H1 (cell line): ENCODE measurements at regions not wholly inside any gene's neighbourhood (a gene's known extent, or its start where the extent isn't known, plus 50 kb on each side); places are given as distances from the start of the nearest gene placed in this dataset.

ENCODE experiments used
- CTCF ChIA-PET: fragments of 300-600 bp; sonication (Branson Sonifier 250); formaldehyde crosslinking; loops from one replicate; lab custom pipeline; 2021; ENCODE audit not compliant: partially characterized antibody; lab: Charles Lee
- POLR2A ChIA-PET: fragments of 300-600 bp; sonication (Branson Sonifier 250); formaldehyde crosslinking; loops from one replicate; lab custom pipeline; 2021; ENCODE audit warnings: inconsistent platforms; ENCODE audit not compliant: partially characterized antibody; lab: Charles Lee
- DNase-seq, 2 experiments: peaks; one replicate each; pipeline versions ENCODE4 v3.0.0 to v3.0.0-alpha.2; 2010 to 2022; ENCODE audit warnings: low spot score in 2 of 2, low read depth in 1 of 2, mixed read lengths in 1 of 2
- FAIRE-seq: peaks from 2 replicates; lab custom pipeline; 2011; peaks lifted over from hg19 to GRCh38; lab: Jason Lieb, UNC
- H2AFZ ChIP-seq: 2 replicates; pipeline ENCODE4 v1.8.1; 2012; ENCODE audit warnings: low read length, inconsistent platforms
- H2AK5ac ChIP-seq: 2 replicates; pipeline ENCODE4 v1.6.1; 2013; ENCODE audit warnings: low read depth, low read length
- H2BK120ac ChIP-seq: replicated peaks from 2 replicates; pipeline ENCODE3; 2013; ENCODE audit warnings: low read depth, low read length, inconsistent platforms
- H2BK12ac ChIP-seq: 2 replicates; pipeline ENCODE4 v1.6.1; 2013; ENCODE audit warnings: low read depth, low read length
- H2BK15ac ChIP-seq: 2 replicates; pipeline ENCODE4 v1.6.1; 2013; ENCODE audit warnings: low read length
- H2BK20ac ChIP-seq: 2 replicates; pipeline ENCODE4 v1.6.1; 2013; ENCODE audit warnings: low read length
- H2BK5ac ChIP-seq: 2 replicates; pipeline ENCODE4 v1.6.1; 2013; ENCODE audit warnings: low read depth, low read length
- H3K14ac ChIP-seq: 2 replicates; pipeline ENCODE4 v1.6.1; 2013; ENCODE audit warnings: inconsistent platforms; ENCODE audit not compliant: insufficient read length
- H3K18ac ChIP-seq: 2 replicates; pipeline ENCODE4 v1.6.1; 2013; ENCODE audit warnings: low read length; ENCODE audit errors: extremely low read depth
- H3K23ac ChIP-seq: 2 replicates; pipeline ENCODE4 v1.6.1; 2013; ENCODE audit warnings: inconsistent platforms; ENCODE audit not compliant: insufficient read length
- H3K23me2 ChIP-seq: 2 replicates; pipeline ENCODE4 v1.6.1; 2013; ENCODE audit warnings: low read depth, low read length
- H3K27ac ChIP-seq: 2 replicates; pipeline ENCODE4 v1.6.1; 2011; ENCODE audit warnings: low read depth, low read length, inconsistent platforms
- H3K27me3 ChIP-seq, 4 experiments: replicated peaks in 1 of 4; 1 replicate in 1 of 4; 2 replicates in 3 of 4; pipeline versions ENCODE4 v1.6.1 to v1.8.1; 2011 to 2013; ENCODE audit warnings: low read length in 3 of 4, mild to moderate bottlenecking in 3 of 4, inconsistent platforms in 2 of 4, mixed read lengths in 2 of 4, moderate library complexity in 1 of 4; ENCODE audit not compliant: control insufficient read depth in 3 of 4, insufficient read depth in 3 of 4; ENCODE audit errors: extremely low read depth in 1 of 4
- H3K36me3 ChIP-seq, 4 experiments: 2 replicates each; pipeline versions ENCODE4 v1.6.1 to v1.8.1; 2011 to 2013; ENCODE audit warnings: mild to moderate bottlenecking in 4 of 4, low read length in 3 of 4, moderate library complexity in 2 of 4, control low read depth in 1 of 4, inconsistent platforms in 1 of 4; ENCODE audit not compliant: insufficient read depth in 4 of 4, control insufficient read depth in 2 of 4
- H3K4ac ChIP-seq: replicated peaks from 2 replicates; pipeline ENCODE3; 2013; ENCODE audit warnings: low read length, low read depth, mixed read lengths, inconsistent platforms; ENCODE audit not compliant: insufficient read length
- H3K4me1 ChIP-seq, 4 experiments: replicated peaks in 1 of 4; 1 replicate in 1 of 4; 2 replicates in 3 of 4; pipeline versions ENCODE4 v1.6.1 to v1.8.1; 2011 to 2013; ENCODE audit warnings: low read length in 3 of 4, inconsistent platforms in 2 of 4, mixed read lengths in 1 of 4; ENCODE audit not compliant: insufficient read depth in 4 of 4, control insufficient read depth in 3 of 4
- H3K4me2 ChIP-seq, 2 experiments: 2 replicates each; pipeline versions ENCODE4 v1.6.1 to v1.8.1; 2011 to 2013; ENCODE audit warnings: low read depth in 2 of 2, low read length in 2 of 2, control low read depth in 1 of 2, inconsistent platforms in 1 of 2, mild to moderate bottlenecking in 1 of 2; ENCODE audit not compliant: insufficient read depth in 1 of 2
- H3K4me3 ChIP-seq, 4 experiments: fragments of 200-600, 300-600 bp in 1 of 4; sonication (generic), shearing (Covaris generic), sonication (Bioruptor Twin) in 1 of 4; 2 replicates each; pipeline versions ENCODE4 v1.5.1 to v1.8.1; 2011 to 2016; ENCODE audit warnings: low read length in 4 of 4, low read depth in 3 of 4, control low read depth in 2 of 4, inconsistent platforms in 2 of 4, mild to moderate bottlenecking in 2 of 4, mixed read lengths in 1 of 4, moderate library complexity in 1 of 4; ENCODE audit not compliant: insufficient read depth in 2 of 4; ENCODE audit errors: extremely low read depth in 1 of 4
- H3K56ac ChIP-seq: replicated peaks from 2 replicates; pipeline ENCODE3; 2013; ENCODE audit warnings: low read depth, mild to moderate bottlenecking, mixed read lengths, low read length, inconsistent platforms; ENCODE audit not compliant: insufficient read length
- H3K79me1 ChIP-seq: 2 replicates; pipeline ENCODE4 v1.6.1; 2013; ENCODE audit warnings: low read depth, low read length, control low read depth
- H3K79me2 ChIP-seq, 2 experiments: 2 replicates each; pipeline versions ENCODE4 v1.6.1 to v1.8.1; 2012 to 2013; ENCODE audit warnings: low read length in 2 of 2, mild to moderate bottlenecking in 2 of 2, inconsistent platforms in 1 of 2; ENCODE audit not compliant: insufficient read depth in 2 of 2, control insufficient read depth in 1 of 2
- H3K9ac ChIP-seq, 4 experiments: replicated peaks in 1 of 4; 1 replicate in 1 of 4; 2 replicates in 3 of 4; pipeline versions ENCODE4 v1.6.1 to v1.8.1; 2011 to 2013; ENCODE audit warnings: low read depth in 3 of 4, low read length in 3 of 4, control low read depth in 2 of 4, mild to moderate bottlenecking in 2 of 4, moderate library complexity in 2 of 4, inconsistent platforms in 1 of 4; ENCODE audit errors: extremely low read depth in 1 of 4
- H3K9me3 ChIP-seq, 2 experiments: 2 replicates each; pipeline versions ENCODE4 v1.6.1 to v1.8.1; 2012 to 2013; ENCODE audit warnings: mild to moderate bottlenecking in 2 of 2, moderate library complexity in 2 of 2, control low read depth in 1 of 2, inconsistent platforms in 1 of 2, low read depth in 1 of 2, low read length in 1 of 2, mixed read lengths in 1 of 2; ENCODE audit not compliant: insufficient read depth in 2 of 2
- H4K20me1 ChIP-seq, 2 experiments: replicated peaks in 1 of 2; 2 replicates each; pipeline versions ENCODE3 to v1.8.1; 2011 to 2013; ENCODE audit warnings: inconsistent platforms in 2 of 2, low read length in 2 of 2, mild to moderate bottlenecking in 1 of 2; ENCODE audit not compliant: insufficient read depth in 2 of 2, control insufficient read depth in 1 of 2
- H4K5ac ChIP-seq: 2 replicates; pipeline ENCODE4 v1.6.1; 2013; ENCODE audit warnings: low read length, low read depth, mixed read lengths, inconsistent platforms; ENCODE audit not compliant: insufficient read length
- H4K8ac ChIP-seq: 2 replicates; pipeline ENCODE4 v1.8.0; 2013; ENCODE audit warnings: mild to moderate bottlenecking, moderate library complexity, low read length, inconsistent platforms; ENCODE audit not compliant: insufficient read depth; ENCODE audit errors: extremely low read depth
- H4K91ac ChIP-seq: replicated peaks from 2 replicates; pipeline ENCODE3; 2013; ENCODE audit warnings: low read length, mixed read lengths, inconsistent platforms; ENCODE audit not compliant: insufficient read length
- BACH1 ChIP-seq: IDR thresholded peaks from 2 replicates; pipeline ENCODE4 v1.6.1; 2012; ENCODE audit warnings: low read length, improper control_type of control experiment
- SRF ChIP-seq: IDR thresholded peaks from 2 replicates; pipeline ENCODE4 v1.6.1; 2011; ENCODE audit warnings: mild to moderate bottlenecking, low read depth, low read length, moderate library complexity
- TAF7 ChIP-seq: optimal IDR thresholded peaks from 2 replicates; pipeline ENCODE3; 2011; ENCODE audit warnings: low read depth, mild to moderate bottlenecking, inconsistent platforms, low read length, moderate library complexity, borderline replicate concordance
- WGBS, 2 experiments: shearing (Covaris generic) in 1 of 2; methylation state at CpG; one replicate each; pipeline versions ENCODE4 v1.1.6 to v1.1.7; 2013 to 2015; ENCODE audit warnings: low lambda C conversion rate in 2 of 2, mixed read lengths in 2 of 2, inconsistent platforms in 1 of 2, low coverage in 1 of 2, missing lambda C conversion rate in 1 of 2; ENCODE audit not compliant: insufficient replicate concordance in 2 of 2, insufficient coverage in 1 of 2, insufficient read length in 1 of 2; ENCODE audit errors: extremely low coverage in 1 of 2, missing lambda C conversion rate in 1 of 2; 5-methylcytosine and 5-hydroxymethylcytosine counted together

DNA sequence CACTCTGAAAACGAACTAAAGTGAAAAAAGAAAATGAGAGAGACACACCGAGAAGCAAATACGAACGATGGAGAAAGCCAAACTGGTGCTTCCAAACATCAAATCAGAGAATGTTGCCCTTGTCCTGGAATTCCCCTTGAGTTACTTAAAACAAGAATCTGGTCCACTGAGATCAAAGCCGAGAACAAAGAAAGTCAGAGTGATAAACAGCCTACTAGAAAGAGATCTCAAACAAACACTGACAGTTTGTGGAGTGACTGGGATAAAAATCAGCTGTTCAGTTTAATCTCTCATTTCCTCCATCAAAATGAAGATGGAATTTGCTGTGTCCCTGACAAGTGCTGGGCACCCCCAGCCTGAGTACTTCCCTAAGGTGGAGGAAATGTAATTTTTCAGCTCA, 582.6 kb downstream of the NR2F1-AS1 start:
- CTCF ChIA-PET = no interaction called here
- Histone ChIP-seq H4K20me1 (no peaks in the 10 kb centered on the region), H3K14ac (no peak overlapping the region), H3K79me2 (no peaks in the 10 kb centered on the region), H3K9ac (no peak overlapping the region), H2AK5ac (no peak overlapping the region), H3K18ac (no peak overlapping the region), H2BK15ac (no peak overlapping the region), H2BK12ac (no peak overlapping the region), H4K8ac (no peak overlapping the region), H2BK5ac (no peak overlapping the region), H3K4me1 (no peaks in the 10 kb centered on the region), H3K27ac (no peak overlapping the region), H2BK120ac (no peak overlapping the region), H3K23ac (no peak overlapping the region), H3K27me3 (no peaks in the 10 kb centered on the region), H3K4me3 (no peak overlapping the region), H3K4ac (no peak overlapping the region), H3K4me2 (no peak overlapping the region), H3K79me1 (no peaks in the 10 kb centered on the region), H3K56ac (no peak overlapping the region), H2BK20ac (no peak overlapping the region), H3K23me2 (no peaks in the 10 kb centered on the region), H4K5ac (no peak overlapping the region), H3K9me3 (peaks cover 0 to 8% of the 10 kb centered on the region in 2 experiments; a peak in 1 of 4 replicates), H3K36me3 (no peaks in the 10 kb centered on the region), H4K91ac (no peak overlapping the region), H2AFZ (peak overlapping the region; percentile 69; the same call in 1 of the 2 replicates)
- WGBS, 2 experiments = 94% methylated on average over 5 of the region's 5 CpGs; no CpG with 5 or more reads in 1 of the 2 experiments
- FAIRE-seq (no peak), DNase-seq (no peak)
- POLR2A ChIA-PET = no interaction called here
- TF ChIP-seq SRF (no peak), TAF7 (no peak), BACH1 (no peak)
